ENCODE measurements at regions not wholly inside any gene's neighbourhood (a gene's known extent, or its start where the extent isn't known, plus 50 kb on each side); places are given as distances from the start of the nearest gene placed in this dataset.

GRCh38 chr14:100994082-100994481 is 90.6 kb upstream of the RTL1 start:
- no peak for DNase-seq (ENCODE audit: low spot score in 2 of 2)
- TF ChIP-seq CTCF (IDR thresholded peaks at IDR 0.05) = no peak
- no peak for TF ChIP-seq POLR2A (IDR thresholded peaks at IDR 0.05)
- 50 to 60% methylated on average over 5 of the region's 5 CpGs for WGBS, 2 donors
- intact Hi-C loops (cut with DNase I; ENCODE audit: low total_unique reads) = no loop called here
- H3K4me3 ChIP-seq (ENCODE audit: low read depth, poor library complexity, severe bottlenecking) = no peak overlapping the region

- intact Hi-C loops (cut with DNase I; ENCODE audit: low total_unique reads) = loop anchor here (5.0 kb wide), 1 partner anchor 132 kb away; no protein-coding TSS in a partner anchor
- no peak for DNase-seq (ENCODE audit: low spot score in 2 of 2)
- WGBS, 2 donors = 72 to 77% methylated on average over 3 of the region's 3 CpGs
- H3K4me3 ChIP-seq (ENCODE audit: low read depth, poor library complexity, severe bottlenecking) = no peak overlapping the region
- TF ChIP-seq CTCF (IDR thresholded peaks at IDR 0.05) (no peak), POLR2A (IDR thresholded peaks at IDR 0.05) (no peak)
Measured at GRCh38 chr14:100994756-100995330, 91.3 kb upstream of the RTL1 start.

GRCh38 chr14:101000711-101001250 is 97.3 kb upstream of the RTL1 start:
- 80 to 88% methylated on average over 4 of the region's 4 CpGs for WGBS, 2 donors
- H3K4me3 ChIP-seq (ENCODE audit: low read depth, poor library complexity, severe bottlenecking) = no peak overlapping the region
- intact Hi-C loops (cut with DNase I; ENCODE audit: low total_unique reads) = no loop called here
- TF ChIP-seq CTCF (IDR thresholded peaks at IDR 0.05) (no peak), POLR2A (IDR thresholded peaks at IDR 0.05) (no peak)
- no peak for DNase-seq (ENCODE audit: low spot score in 2 of 2)

GRCh38 chr14:101001311-101002069 is 98.0 kb upstream of the RTL1 start:
- no peak for DNase-seq (ENCODE audit: low spot score in 2 of 2)
- intact Hi-C loops (cut with DNase I; ENCODE audit: low total_unique reads) = no loop called here
- WGBS, 2 donors = 46 to 57% methylated on average over 12 of the region's 12 CpGs

GRCh38 chr14:101002738-101003137 is 99.2 kb upstream of the RTL1 start:
- H3K4me3 ChIP-seq (ENCODE audit: low read depth, poor library complexity, severe bottlenecking) = no peak overlapping the region
- WGBS, 2 donors = 85 to 87% methylated on average over 7 of the region's 7 CpGs
- no peak for TF ChIP-seq CTCF (IDR thresholded peaks at IDR 0.05)
- no peak for TF ChIP-seq POLR2A (IDR thresholded peaks at IDR 0.05)
- DNase-seq (ENCODE audit: low spot score in 2 of 2) = no peak
- intact Hi-C loops (cut with DNase I; ENCODE audit: low total_unique reads) = no loop called here

More at GRCh38 chr14:101001311-101002069, 98.0 kb upstream of the RTL1 start:
- H3K4me3 ChIP-seq (ENCODE audit: low read depth, poor library complexity, severe bottlenecking) = no peak overlapping the region
- TF ChIP-seq CTCF (IDR thresholded peaks at IDR 0.05) (no peak), POLR2A (IDR thresholded peaks at IDR 0.05) (no peak)
